ENCODE measurements at regions not wholly inside any gene's neighbourhood (a gene's known extent, or its start where the extent isn't known, plus 50 kb on each side); places are given as distances from the start of the nearest gene placed in this dataset.

DNA sequence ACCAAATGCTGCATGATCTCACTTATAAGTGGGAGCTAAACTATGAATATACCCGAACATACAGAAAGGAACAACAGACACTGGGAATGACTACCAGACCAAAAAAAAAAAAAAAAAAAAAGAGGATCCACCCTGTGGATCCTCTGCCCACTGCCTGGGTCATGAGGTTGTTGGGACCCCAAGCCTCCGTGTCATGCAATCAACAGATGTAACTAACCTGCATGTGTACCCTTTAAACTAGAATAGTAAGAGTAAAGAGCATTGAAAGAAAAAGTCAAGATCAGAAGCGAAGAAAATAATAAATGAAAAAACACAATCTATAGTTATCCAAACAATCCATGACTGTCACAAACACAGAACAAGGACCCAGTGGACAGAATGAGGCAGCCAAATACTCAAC, 109.5 kb upstream of the TOP3B start:
- DNase-seq: no peak

DNA sequence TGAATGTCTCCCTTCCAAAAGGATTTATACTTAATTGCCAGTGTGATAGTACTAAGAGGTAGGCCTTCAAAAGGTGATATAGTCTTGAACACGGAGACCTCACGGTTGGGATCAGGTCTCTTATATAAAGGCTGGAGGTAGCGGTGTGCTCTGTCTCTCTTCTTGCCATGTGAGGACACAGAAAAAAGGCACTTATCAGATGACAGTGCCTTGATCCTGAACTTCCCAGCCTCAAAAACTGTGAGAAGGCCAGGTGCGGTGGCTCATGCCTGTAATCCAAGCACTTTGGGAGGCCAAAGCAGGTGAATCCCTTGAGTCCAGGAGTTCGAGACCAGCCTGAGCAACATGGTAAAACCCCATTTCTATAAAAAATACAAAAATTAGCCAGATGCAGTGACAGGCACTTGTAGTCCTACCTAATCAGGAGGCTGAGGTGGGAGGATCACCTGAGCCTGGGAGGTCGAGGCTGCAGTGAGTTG, 108.9 kb upstream of the TOP3B start:
- DNase-seq: no peak

DNA sequence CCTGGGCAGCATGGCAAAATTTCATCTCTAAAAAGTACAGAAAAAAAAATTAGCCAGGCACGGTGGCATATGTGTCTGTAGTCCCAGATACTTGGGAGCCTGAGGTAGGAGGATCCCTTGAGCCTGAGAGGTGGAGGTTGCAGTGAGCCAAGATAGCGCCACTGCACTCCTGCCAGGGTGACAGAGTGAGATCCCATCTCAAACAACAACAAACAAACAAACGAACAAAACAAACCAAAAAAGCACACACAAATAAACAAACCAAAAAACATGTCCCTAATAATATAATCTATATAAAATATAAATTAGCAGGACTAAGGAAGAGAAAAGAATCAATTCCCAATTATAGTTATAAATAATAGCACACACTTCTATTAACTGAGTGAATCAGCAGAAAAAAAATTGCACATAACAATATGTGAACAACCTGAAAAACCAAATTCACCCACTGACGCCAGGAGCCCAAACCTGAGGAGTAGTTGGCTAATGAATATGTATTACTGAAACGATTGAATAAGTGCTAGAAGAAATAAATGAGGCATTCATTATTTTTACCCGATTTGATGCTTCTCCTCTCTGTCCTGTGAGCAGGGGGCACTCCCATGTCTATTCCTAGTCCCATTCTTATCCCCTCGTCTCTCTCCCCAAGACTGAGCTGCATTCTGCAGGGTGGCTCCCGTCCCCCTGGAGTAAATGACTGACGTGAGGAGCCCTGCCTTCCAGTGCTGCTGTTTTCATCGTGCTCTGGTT, 108.2 kb upstream of the TOP3B start:
- no peak for DNase-seq

GRCh38 chr22:22089459-22090308, 107.1 kb upstream of the TOP3B start:
- DNase-seq: no peak

GRCh38 chr22:22088658-22089458, 106.3 kb upstream of the TOP3B start:
- DNase-seq: no peak

- no peak for DNase-seq
These were observed 105.5 kb upstream of the TOP3B start for GRCh38 chr22:22087854-22088657.

GRCh38 chr22:22086501-22087158, 104.0 kb upstream of the TOP3B start:
- no peak for DNase-seq

GRCh38 chr22:22085702-22086500, 103.3 kb upstream of the TOP3B start:
- DNase-seq: no peak

GRCh38 chr22:22084089-22084711, 101.6 kb upstream of the TOP3B start:
- no peak for DNase-seq

GRCh38 chr22:22082960-22083359, 100.4 kb upstream of the TOP3B start:
- no peak for DNase-seq

DNA sequence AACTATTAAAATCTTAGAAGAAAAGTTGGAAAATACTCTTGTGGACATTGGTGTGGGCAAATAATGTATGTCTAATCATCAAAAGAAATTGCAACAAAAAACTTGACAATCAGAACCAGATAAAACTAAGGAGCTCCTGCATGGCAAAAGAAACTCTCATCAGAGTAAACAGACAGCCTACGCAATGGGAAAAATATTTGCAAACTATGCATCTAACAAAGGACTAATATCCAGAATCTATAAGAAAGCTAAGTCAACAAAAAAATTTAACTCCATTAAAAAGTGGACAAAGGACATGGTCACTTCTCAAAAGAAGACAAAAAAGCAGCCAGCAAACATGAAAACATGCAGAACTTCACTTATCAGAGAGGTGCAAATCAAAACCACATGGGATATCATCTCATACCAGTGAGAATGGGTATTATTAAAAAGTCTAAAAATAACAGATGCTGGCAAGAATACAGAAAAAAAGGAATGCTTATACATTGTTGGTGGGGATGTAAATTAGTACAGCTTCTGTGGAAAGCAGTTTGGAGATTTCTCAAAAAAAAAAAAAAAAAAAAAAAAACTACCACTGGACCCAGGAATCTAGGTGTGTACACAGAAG, 99.7 kb upstream of the TOP3B start:
- DNase-seq: no peak

DNA sequence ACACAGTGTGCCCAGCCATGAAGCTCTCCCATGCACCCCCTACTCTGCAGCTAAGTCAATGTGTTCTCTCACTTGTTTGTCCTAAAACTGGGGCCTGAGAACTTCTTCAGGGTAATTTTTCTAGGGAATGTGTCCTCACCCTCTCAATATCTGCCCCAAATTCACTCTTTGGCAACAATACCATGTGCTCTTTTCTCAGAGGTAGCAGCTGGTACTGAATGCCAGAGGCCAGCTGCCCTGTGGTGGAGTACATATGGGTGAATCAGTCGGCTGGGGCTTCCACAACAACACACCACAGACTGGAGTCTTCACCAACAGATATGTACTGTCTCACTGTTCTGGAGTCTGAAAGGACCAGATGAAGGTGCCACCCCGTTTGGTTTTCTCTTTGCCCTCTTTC, 97.7 kb upstream of the TOP3B start:
- no peak for DNase-seq

DNA sequence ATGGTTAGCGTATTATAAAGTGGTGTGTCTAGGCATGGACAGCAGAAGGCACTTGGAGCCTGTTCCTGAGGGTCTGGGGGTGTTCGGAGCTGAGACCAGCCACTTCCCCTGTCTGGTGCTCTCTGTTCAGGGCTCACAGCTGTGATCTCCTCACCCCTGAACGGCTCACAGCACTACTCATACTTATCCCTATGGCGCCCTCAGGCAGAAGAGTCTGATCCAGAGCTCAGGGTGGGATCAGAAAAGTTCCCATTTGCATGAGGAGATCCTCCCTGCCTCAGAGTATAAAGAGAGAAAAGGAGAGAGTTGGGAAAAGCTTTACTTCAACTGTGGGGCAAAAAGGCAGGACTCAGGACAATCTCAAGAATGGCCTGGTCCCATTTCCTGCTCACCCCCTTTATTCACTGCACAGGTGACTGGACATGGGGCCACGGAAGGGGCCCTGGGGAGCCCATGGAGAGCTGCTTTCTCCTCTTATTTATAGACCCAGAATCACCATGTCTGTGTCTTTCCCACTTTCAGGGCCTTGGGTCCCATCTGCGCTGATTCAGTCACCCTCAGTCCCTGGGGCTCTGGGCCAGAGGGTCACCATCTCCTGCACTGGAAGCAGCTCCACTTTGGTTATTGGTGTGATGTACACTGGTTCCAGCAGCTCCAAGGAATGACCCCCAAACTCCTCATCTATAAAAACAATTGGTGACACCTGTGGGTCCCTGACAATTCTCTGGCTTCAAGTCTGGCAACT, 97.0 kb upstream of the TOP3B start:
- no peak for DNase-seq

DNA sequence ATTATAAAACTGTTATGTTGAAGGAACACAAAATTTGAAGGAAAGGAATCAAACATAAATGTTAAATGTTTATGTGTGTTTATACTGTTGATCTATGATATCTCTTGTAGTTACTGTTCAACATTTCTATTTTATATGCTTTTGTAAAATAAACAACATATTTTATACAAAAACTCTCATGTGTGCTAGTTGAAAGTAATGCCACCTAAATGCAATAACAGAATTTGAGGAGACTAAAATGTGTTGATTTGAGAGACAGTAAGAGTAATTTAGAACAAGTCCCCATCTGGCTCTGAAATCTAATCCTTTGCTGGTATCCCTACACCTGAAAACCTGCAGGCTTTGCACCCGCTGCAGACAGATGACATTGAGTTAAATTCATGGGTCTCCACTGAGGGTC, 95.7 kb upstream of the TOP3B start:
- DNase-seq: no peak

- DNase-seq: no peak
These were observed 94.5 kb upstream of the TOP3B start for GRCh38 chr22:22076932-22077703.

- DNase-seq: no peak
These were observed 93.8 kb upstream of the TOP3B start for GRCh38 chr22:22076361-22076760.

- DNase-seq: no peak
These were observed 93.0 kb upstream of the TOP3B start for GRCh38 chr22:22075382-22076163.

Data from fibroblast of skin of right quadriceps (primary cell).